Gastroesophageal sphincter (tissue), 4 donors: ENCODE measurements at regions not wholly inside any gene's neighbourhood (a gene's known extent, or its start where the extent isn't known, plus 50 kb on each side); places are given as distances from the start of the nearest gene placed in this dataset.

ENCODE experiments used
- ATAC-seq: fragments of 150-250 bp; one replicate; pipeline ENCODE4 v1.9.1; 2016; ENCODE audit warnings: mild to moderate bottlenecking, moderate library complexity
- H3K27ac ChIP-seq, 4 donors: fragments of 200-600 bp; sonication (generic) in 3 of 4; 1 replicate in 3 of 4; 2 replicates in 1 of 4; pipeline ENCODE4 v1.5.1; 2016 to 2019
- H3K27me3 ChIP-seq: fragments of 200-600 bp; sonication (generic); one replicate; pipeline ENCODE4 v1.5.1; 2019
- H3K36me3 ChIP-seq, 2 donors: fragments of 200-600 bp; sonication (generic); one replicate each; pipeline ENCODE4 v1.5.1; 2019; ENCODE audit warnings: control low read depth in 1 of 2
- H3K4me1 ChIP-seq, 3 donors: fragments of 200-600 bp; sonication (generic); 1 replicate in 2 of 3; 2 replicates in 1 of 3; pipeline ENCODE4 v1.5.1; 2016 to 2019; ENCODE audit warnings: control low read depth in 2 of 3
- H3K4me3 ChIP-seq, 2 donors: fragments of 200-600 bp; sonication (generic); one replicate each; pipeline ENCODE4 v1.5.1; 2019; ENCODE audit warnings: mild to moderate bottlenecking in 1 of 2, moderate library complexity in 1 of 2
- H3K9me3 ChIP-seq, 3 donors: fragments of 200-600 bp; sonication (generic); one replicate each; pipeline ENCODE4 v1.5.1; 2017 to 2019; ENCODE audit warnings: control low read depth in 2 of 3
- CTCF ChIP-seq, 4 experiments: fragments of 200-600 bp in 2 of 4; fragments of 450-650 bp in 2 of 4; sonication (generic) in 1 of 4; IDR thresholded peaks; one replicate each; pipeline ENCODE4 v1.5.1; 2017 to 2019; ENCODE audit warnings: antibody characterized with exemption in 4 of 4, mild to moderate bottlenecking in 2 of 4, moderate library complexity in 2 of 4
- EP300 ChIP-seq: sonication (generic); formaldehyde crosslinking; IDR thresholded peaks from one replicate; pipeline ENCODE4 v1.6.1; 2017; ENCODE audit warnings: antibody characterized with exemption, mild to moderate bottlenecking
- POLR2A ChIP-seq, 2 donors: fragments of 450-650 bp; IDR thresholded peaks; one replicate each; pipeline ENCODE4 v1.6.1; 2017; ENCODE audit warnings: antibody characterized with exemption in 2 of 2, mild to moderate bottlenecking in 2 of 2, moderate library complexity in 1 of 2
- POLR2AphosphoS5 ChIP-seq: sonication (generic); formaldehyde crosslinking; IDR thresholded peaks from one replicate; pipeline ENCODE4 v1.6.1; 2017; ENCODE audit warnings: antibody characterized with exemption
- WGBS, 2 donors: methylation state at CpG; one replicate each; pipeline ENCODE4 v1.1.5; 2018; ENCODE audit warnings: low coverage in 1 of 2; 5-methylcytosine and 5-hydroxymethylcytosine counted together

- Histone ChIP-seq H3K36me3 (no peaks in the 10 kb centered on the region), H3K9me3 (peaks cover 0 to 7% (median 0%) of the 10 kb centered on the region in 3 donors), H3K27me3 (no peaks in the 10 kb centered on the region), H3K4me1 (peaks cover 5 to 16% (median 6%) of the 10 kb centered on the region in 3 donors), H3K27ac (no peak overlapping the region), H3K4me3 (no peak overlapping the region)
- TF ChIP-seq EP300 (no peak), POLR2AphosphoS5 (no peak), POLR2A (IDR thresholded peaks at IDR 0.05) (no peak), CTCF (IDR thresholded peaks at IDR 0.05) (no peak)
- no peak for ATAC-seq
- WGBS, 2 donors: 49 to 69% methylated on average over 4 to 5 of the region's 5 CpGs
These were observed 198.5 kb downstream of the SOD2 start for GRCh38 chr6:159494586-159494972.

- no peak overlapping the region for H3K4me3 ChIP-seq
- no peaks in the 10 kb centered on the region for H3K27me3 ChIP-seq
- TF ChIP-seq POLR2AphosphoS5 (no peak), POLR2A (IDR thresholded peaks at IDR 0.05) (no peak), CTCF (IDR thresholded peaks at IDR 0.05) (no peak), EP300 (no peak)
- no peaks in the 10 kb centered on the region for H3K36me3 ChIP-seq
- 69 to 79% methylated on average over 5 of the region's 5 CpGs for WGBS, 2 donors
- peaks cover 0 to 6% (median 0%) of the 10 kb centered on the region in 3 donors for H3K9me3 ChIP-seq
- peak; percentile 40 for ATAC-seq
- peaks cover 5 to 16% (median 6%) of the 10 kb centered on the region in 3 donors for H3K4me1 ChIP-seq
- no peak overlapping the region for H3K27ac ChIP-seq
These were observed 199.0 kb downstream of the SOD2 start for GRCh38 chr6:159493898-159494585.

- WGBS, 2 donors: 81 to 82% methylated on average over 6 to 10 of the region's 15 CpGs
- no peaks in the 10 kb centered on the region for H3K9me3 ChIP-seq
- no peak overlapping the region for H3K27ac ChIP-seq
- TF ChIP-seq CTCF (IDR thresholded peaks at IDR 0.05): no peak
- TF ChIP-seq POLR2A (IDR thresholded peaks at IDR 0.05): no peak
- no peak for TF ChIP-seq POLR2AphosphoS5
- no peak for TF ChIP-seq EP300
- no peak overlapping the region for H3K4me3 ChIP-seq
- peaks cover 5 to 16% (median 6%) of the 10 kb centered on the region in 3 donors for H3K4me1 ChIP-seq
- no peaks in the 10 kb centered on the region for H3K36me3 ChIP-seq
- H3K27me3 ChIP-seq: no peaks in the 10 kb centered on the region
- peak; percentile 11 for ATAC-seq
These were observed 199.7 kb downstream of the SOD2 start for GRCh38 chr6:159493231-159493897.

- Histone ChIP-seq H3K27ac (peak overlapping the region in 1 of 4 donors; percentile 64), H3K36me3 (no peaks in the 10 kb centered on the region), H3K4me3 (no peak overlapping the region), H3K27me3 (no peaks in the 10 kb centered on the region), H3K4me1 (peaks cover 5 to 16% (median 6%) of the 10 kb centered on the region in 3 donors), H3K9me3 (no peaks in the 10 kb centered on the region)
- ATAC-seq: peak; percentile 74
- whole genome bisulfite sequencing, 2 donors: 10 to 24% methylated on average over 5 to 6 of the region's 6 CpGs
- TF ChIP-seq POLR2AphosphoS5 (no peak), CTCF (IDR thresholded peaks at IDR 0.05) (no peak), EP300 (no peak), POLR2A (IDR thresholded peaks at IDR 0.05) (no peak)
These were observed 202.6 kb downstream of the SOD2 start for GRCh38 chr6:159490298-159490937.
